HepG2 (cell line): ENCODE measurements at regions not wholly inside any gene's neighbourhood (a gene's known extent, or its start where the extent isn't known, plus 50 kb on each side); places are given as distances from the start of the nearest gene placed in this dataset.
"Not testable (repeated sequence)": the region's sequence is repeated elsewhere in the genome, so short reads cannot be mapped to it uniquely, and the experiment has no call there.

Experiments
- ATAC-seq: fragments of 200-7000 bp; cut with Tn5 transposase; 3 replicates; pipeline ENCODE4 v1.9.1; 2020; ENCODE audit warnings: mild to moderate bottlenecking, moderate library complexity
- BruUV-seq: library from RNA; stranded (reverse); fragments of 400-500 nt; replicated peaks from 2 replicates; lab custom pipeline; 2021; lab: Mats Ljungman, UMichigan
- CTCF ChIA-PET: fragments of 300-600 bp; formaldehyde crosslinking; extraction: SDS; loops from one replicate; lab custom pipeline; 2021; ENCODE audit warnings: low total read pairs, inconsistent platforms, low intra/inter-chr PET ratio; lab: Yijun Ruan, JAX
- POLR2A ChIA-PET: fragments of 350-600 bp; sonication (Branson Sonifier 250); formaldehyde crosslinking; loops from one replicate; lab custom pipeline; 2020; ENCODE audit warnings: antibody characterized with exemption, inconsistent platforms; lab: Yijun Ruan, JAX
- DNase-seq: peaks from one replicate; pipeline ENCODE4 v3.0.0-alpha.2; 2015; ENCODE audit warnings: low spot score
- FAIRE-seq: peaks from 3 replicates; lab custom pipeline; 2011; peaks lifted over from hg19 to GRCh38; lab: Jason Lieb, UNC
- H2AFZ ChIP-seq: one replicate; pipeline ENCODE4 v1.6.1; 2011; ENCODE audit warnings: low read length, inconsistent platforms
- H3K27ac ChIP-seq: fragments of 300-600 bp; 3 replicates; pipeline ENCODE4 v1.8.0; 2011; ENCODE audit warnings: mixed run types, mild to moderate bottlenecking, mixed read lengths, low read length, inconsistent platforms; ENCODE audit not compliant: insufficient read depth; ENCODE audit errors: extremely low read length
- H3K27me3 ChIP-seq, 2 experiments: fragments of 200-600 bp in 1 of 2; 2 replicates in 1 of 2; 3 replicates in 1 of 2; pipeline versions ENCODE4 v1.6.0 to v1.8.0; 2011; ENCODE audit warnings: low read length in 2 of 2, mild to moderate bottlenecking in 2 of 2, moderate library complexity in 2 of 2, inconsistent platforms in 1 of 2; ENCODE audit not compliant: insufficient read depth in 2 of 2, control insufficient read depth in 1 of 2
- H3K36me3 ChIP-seq, 2 experiments: fragments of 200-600 bp in 1 of 2; replicated peaks in 1 of 2; 2 replicates in 1 of 2; 3 replicates in 1 of 2; pipeline versions ENCODE4 v1.5.1 to v1.8.0; 2011; ENCODE audit warnings: low read length in 2 of 2, inconsistent platforms in 1 of 2; ENCODE audit not compliant: insufficient read depth in 2 of 2, control insufficient read depth in 1 of 2
- H3K4me1 ChIP-seq: 2 replicates; pipeline ENCODE4 v1.5.1; 2012; ENCODE audit warnings: low read length, inconsistent platforms; ENCODE audit not compliant: insufficient read depth
- H3K4me2 ChIP-seq: 2 replicates; pipeline ENCODE4 v1.6.0; 2011; ENCODE audit warnings: low read depth, low read length, inconsistent platforms
- H3K4me3 ChIP-seq, 3 experiments: fragments of 200-600 bp in 1 of 3; sonication (generic), shearing (Covaris generic) in 1 of 3; replicated peaks in 1 of 3; 2 replicates each; pipeline ENCODE4 v1.5.1; 2011 to 2016; ENCODE audit warnings: low read length in 3 of 3, inconsistent platforms in 2 of 3, low read depth in 2 of 3, mild to moderate bottlenecking in 2 of 3, control low read depth in 1 of 3, mixed read lengths in 1 of 3; ENCODE audit not compliant: insufficient read depth in 1 of 3
- H3K79me2 ChIP-seq: one replicate; pipeline ENCODE4 v1.6.1; 2011; ENCODE audit warnings: low read length, inconsistent platforms; ENCODE audit not compliant: insufficient read depth
- H3K9ac ChIP-seq: 2 replicates; pipeline ENCODE4 v1.6.0; 2011; ENCODE audit warnings: mild to moderate bottlenecking, low read depth, low read length, inconsistent platforms; ENCODE audit not compliant: insufficient read depth
- H3K9me3 ChIP-seq: 2 replicates; pipeline ENCODE4 v1.5.1; 2012; ENCODE audit warnings: mild to moderate bottlenecking, low read length
- H4K20me1 ChIP-seq: 2 replicates; pipeline ENCODE4 v1.6.0; 2011; ENCODE audit warnings: inconsistent platforms, mild to moderate bottlenecking, low read length, moderate library complexity; ENCODE audit not compliant: insufficient read depth
- AKAP8 ChIP-seq: sonication (generic); formaldehyde crosslinking; IDR thresholded peaks from 2 replicates; pipeline ENCODE4 v1.5.1; 2020; ENCODE audit warnings: mild to moderate bottlenecking, missing genetic modification reagents
- BHLHE40 ChIP-seq: IDR thresholded peaks from 2 replicates; pipeline ENCODE4 v1.6.1; 2011; ENCODE audit warnings: low read length, improper control_type of control experiment
- CBX1 ChIP-seq: IDR thresholded peaks from one replicate; pipeline ENCODE4 v1.6.1; 2016; ENCODE audit warnings: antibody characterized with exemption, low read depth
- FOXO1 ChIP-seq: sonication (generic); formaldehyde crosslinking; IDR thresholded peaks from 2 replicates; pipeline ENCODE4 v1.4.0; 2020; ENCODE audit warnings: missing genetic modification reagents
- KLF15 ChIP-seq: sonication (generic); formaldehyde crosslinking; IDR thresholded peaks from 2 replicates; pipeline ENCODE4 v1.8.1; 2023; ENCODE audit warnings: borderline replicate concordance, mild to moderate bottlenecking, inconsistent platforms, missing genetic modification reagents, mixed read lengths
- NCOR1 ChIP-seq: fragments of 200-600 bp; sonication (generic); IDR thresholded peaks from 2 replicates; pipeline ENCODE4 v1.7.0; 2017; ENCODE audit warnings: antibody characterized with exemption, low read length, borderline replicate concordance
- TFAP4 ChIP-seq: sonication (generic); IDR thresholded peaks from 2 replicates; pipeline ENCODE4 v1.6.1; 2016; ENCODE audit warnings: low read depth, borderline replicate concordance
- ZBTB7A ChIP-seq: sonication (generic); formaldehyde crosslinking; IDR thresholded peaks from 2 replicates; pipeline ENCODE4 v1.8.0; 2022; ENCODE audit warnings: mild to moderate bottlenecking, missing genetic modification reagents
- ZNF18 ChIP-seq: sonication (generic); formaldehyde crosslinking; IDR thresholded peaks from 2 replicates; pipeline ENCODE4 v1.8.0; 2022; ENCODE audit warnings: mild to moderate bottlenecking, missing genetic modification reagents; ENCODE audit not compliant: insufficient replicate concordance
- ZNF260 ChIP-seq: sonication (generic); formaldehyde crosslinking; IDR thresholded peaks from 2 replicates; pipeline ENCODE4 v1.4.0; 2020; ENCODE audit warnings: missing genetic modification reagents, low read depth, mild to moderate bottlenecking, borderline replicate concordance
- ZNF30 ChIP-seq: sonication (generic); formaldehyde crosslinking; IDR thresholded peaks from 2 replicates; pipeline ENCODE4 v1.5.0; 2020; ENCODE audit warnings: mild to moderate bottlenecking, missing genetic modification reagents
- ZNF556 ChIP-seq: sonication (generic); formaldehyde crosslinking; IDR thresholded peaks from 2 replicates; pipeline ENCODE4 v1.4.0; 2020; ENCODE audit warnings: mild to moderate bottlenecking, missing genetic modification reagents, borderline replicate concordance
- ZNF691 ChIP-seq: sonication (generic); formaldehyde crosslinking; IDR thresholded peaks from 2 replicates; pipeline ENCODE4 v1.4.0; 2020; ENCODE audit warnings: missing genetic modification reagents, low read depth, mild to moderate bottlenecking, borderline replicate concordance
- ZNF7 ChIP-seq: IDR thresholded peaks from 2 replicates; pipeline ENCODE4 v1.6.1; 2016; ENCODE audit warnings: missing biosample characterization, missing genetic modification reagents
- ZNF704 ChIP-seq: sonication (generic); formaldehyde crosslinking; IDR thresholded peaks from 2 replicates; pipeline ENCODE4 v1.8.1; 2023; ENCODE audit warnings: mild to moderate bottlenecking, inconsistent platforms, moderate library complexity, missing genetic modification reagents, borderline replicate concordance
- WGBS: methylation state at CpG from one replicate; pipeline ENCODE4 v1.1.6; 2017; ENCODE audit warnings: low lambda C conversion rate; 5-methylcytosine and 5-hydroxymethylcytosine counted together
- in situ Hi-C: cut with HindIII; loops from 2 replicates; pipeline ENCODE4 v1.10.0; 2017; ENCODE audit warnings: low pct_unique_long_range_greater_than_20kb; ENCODE audit not compliant: extremely low pct_ligation_motif_present
- intact Hi-C: fragments of 100-400 bp; cut with micrococcal nuclease; formaldehyde crosslinking; loops from one replicate; pipeline ENCODE4 v1.10.0; 2022; ENCODE audit not compliant: unreplicated experiment

GRCh38 chr2:123670286-123670685 lies 354.8 kb upstream of the CNTNAP5 start:
- no peaks in the 10 kb centered on the region for H3K79me2 ChIP-seq
- no peaks in the 10 kb centered on the region for H3K27me3 ChIP-seq
- ATAC-seq (no peak), FAIRE-seq (no peak), DNase-seq (no peak)
- in situ Hi-C loops (no loop called here), intact Hi-C loops (no loop called here)
- H3K4me3 ChIP-seq = no peak overlapping the region
- TF ChIP-seq KLF15 (CRISPR knock-in tag) (no peak), ZNF18 (CRISPR knock-in tag) (no peak), CBX1 (no peak), AKAP8 (no peak), ZNF7 (CRISPR knock-in tag) (no peak), FOXO1 (no peak), ZNF260 (no peak), BHLHE40 (no peak), ZNF556 (no peak), NCOR1 (no peak), ZNF30 (no peak), ZNF704 (no peak), ZBTB7A (CRISPR knock-in tag) (no peak), ZNF691 (no peak), TFAP4 (no peak)
- no TSS peak for BruUV-seq
- ChIA-PET POLR2A (no interaction called here), CTCF (no interaction called here)
- H3K27ac ChIP-seq = no peak overlapping the region
- H3K9ac ChIP-seq = no peak overlapping the region
- H3K9me3 ChIP-seq = peaks cover 91% of the 10 kb centered on the region
- no peaks in the 10 kb centered on the region for H4K20me1 ChIP-seq
- no peak overlapping the region for H3K4me2 ChIP-seq
- no peak overlapping the region for H2AFZ ChIP-seq
- no peaks in the 10 kb centered on the region for H3K36me3 ChIP-seq
- no peaks in the 10 kb centered on the region for H3K4me1 ChIP-seq

- H3K4me1 ChIP-seq, DNase-seq, ATAC-seq, H3K4me3 ChIP-seq, BruUV-seq, H3K27me3 ChIP-seq, H3K4me2 ChIP-seq, H4K20me1 ChIP-seq, H3K27ac ChIP-seq, H3K79me2 ChIP-seq, intact Hi-C loops, FAIRE-seq, CTCF ChIA-PET, in situ Hi-C loops, H3K36me3 ChIP-seq, H3K9ac ChIP-seq, H2AFZ ChIP-seq, POLR2A ChIA-PET: not testable (repeated sequence)
- peaks cover 82% of the 10 kb centered on the region for H3K9me3 ChIP-seq
- 47% methylated on average over 16 of the region's 23 CpGs for WGBS
Measured at GRCh38 chr2:123683797-123684196, 341.3 kb upstream of the CNTNAP5 start.
